Retinal pigment epithelial cell (primary cell): ENCODE measurements at regions not wholly inside any gene's neighbourhood (a gene's known extent, or its start where the extent isn't known, plus 50 kb on each side); places are given as distances from the start of the nearest gene placed in this dataset.

Source experiments
- DNase-seq: peaks from one replicate; pipeline ENCODE4 v3.0.0-alpha.2; 2010; ENCODE audit warnings: low read depth
- H3K4me3 ChIP-seq: 2 replicates; pipeline ENCODE4 v1.5.1; 2011; ENCODE audit warnings: mild to moderate bottlenecking, low read length, control low read depth, moderate library complexity
- TF ChIP-seq, protein P1 (sequence below): conservative IDR thresholded peaks from 2 replicates; pipeline ENCODE4 v1.5.1; 2011; ENCODE audit warnings: low read depth, low read length, control low read depth, inconsistent platforms

DNA sequence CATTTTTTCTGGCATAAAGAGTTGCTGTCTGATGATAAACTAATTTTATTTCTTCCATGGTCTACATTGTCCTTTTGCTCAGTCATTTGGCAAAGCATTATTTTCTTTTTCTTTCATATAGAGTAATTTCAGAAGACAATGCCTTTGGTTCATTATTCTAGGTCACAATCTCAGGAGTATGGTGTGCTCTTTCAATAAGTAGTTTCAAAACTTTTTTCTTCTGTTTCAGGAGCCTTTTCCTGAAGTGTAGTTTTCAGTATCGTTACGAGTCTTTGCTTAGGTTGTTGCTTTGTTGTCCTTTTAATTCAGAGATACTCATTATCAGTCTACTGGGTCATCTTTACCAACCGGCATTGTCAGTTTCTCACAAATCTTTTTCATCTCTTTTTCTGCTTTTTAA lies 100.4 kb upstream of the GPC1 start:
- no peak for DNase-seq
- TF ChIP-seq, protein P1, sequence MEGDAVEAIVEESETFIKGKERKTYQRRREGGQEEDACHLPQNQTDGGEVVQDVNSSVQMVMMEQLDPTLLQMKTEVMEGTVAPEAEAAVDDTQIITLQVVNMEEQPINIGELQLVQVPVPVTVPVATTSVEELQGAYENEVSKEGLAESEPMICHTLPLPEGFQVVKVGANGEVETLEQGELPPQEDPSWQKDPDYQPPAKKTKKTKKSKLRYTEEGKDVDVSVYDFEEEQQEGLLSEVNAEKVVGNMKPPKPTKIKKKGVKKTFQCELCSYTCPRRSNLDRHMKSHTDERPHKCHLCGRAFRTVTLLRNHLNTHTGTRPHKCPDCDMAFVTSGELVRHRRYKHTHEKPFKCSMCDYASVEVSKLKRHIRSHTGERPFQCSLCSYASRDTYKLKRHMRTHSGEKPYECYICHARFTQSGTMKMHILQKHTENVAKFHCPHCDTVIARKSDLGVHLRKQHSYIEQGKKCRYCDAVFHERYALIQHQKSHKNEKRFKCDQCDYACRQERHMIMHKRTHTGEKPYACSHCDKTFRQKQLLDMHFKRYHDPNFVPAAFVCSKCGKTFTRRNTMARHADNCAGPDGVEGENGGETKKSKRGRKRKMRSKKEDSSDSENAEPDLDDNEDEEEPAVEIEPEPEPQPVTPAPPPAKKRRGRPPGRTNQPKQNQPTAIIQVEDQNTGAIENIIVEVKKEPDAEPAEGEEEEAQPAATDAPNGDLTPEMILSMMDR: no peak
- H3K4me3 ChIP-seq: no peak overlapping the region

DNA sequence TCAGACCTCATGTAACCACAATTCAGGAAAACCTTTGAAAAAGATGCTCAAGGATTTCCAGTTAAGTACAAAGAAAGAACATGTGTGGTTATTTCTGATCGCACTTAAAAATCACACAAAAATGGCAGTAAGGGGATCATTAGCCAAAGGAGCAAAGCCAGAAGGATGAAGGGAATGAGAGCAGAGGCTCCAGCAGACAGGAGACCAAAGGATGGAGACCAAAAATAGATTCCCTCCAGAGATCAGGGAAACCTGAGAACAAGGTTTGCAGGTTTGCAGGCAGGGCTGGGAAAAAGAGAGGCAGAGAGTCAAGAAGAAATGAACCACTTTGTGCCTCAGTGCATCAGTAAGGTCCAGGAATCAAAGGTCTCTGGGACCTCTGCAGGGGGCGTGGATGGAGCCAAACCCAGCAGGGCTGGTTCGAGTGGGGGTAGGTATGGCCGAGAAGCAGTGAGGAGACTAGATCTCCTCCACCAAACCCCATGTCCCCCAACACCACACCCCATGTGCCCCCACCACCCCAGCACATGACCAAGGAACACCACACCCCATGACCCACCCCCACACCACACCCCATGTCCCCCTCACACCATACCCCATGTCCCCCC lies 98.5 kb upstream of the GPC1 start:
- TF ChIP-seq, protein P1: no peak
- H3K4me3 ChIP-seq: no peak overlapping the region
- no peak for DNase-seq

DNA sequence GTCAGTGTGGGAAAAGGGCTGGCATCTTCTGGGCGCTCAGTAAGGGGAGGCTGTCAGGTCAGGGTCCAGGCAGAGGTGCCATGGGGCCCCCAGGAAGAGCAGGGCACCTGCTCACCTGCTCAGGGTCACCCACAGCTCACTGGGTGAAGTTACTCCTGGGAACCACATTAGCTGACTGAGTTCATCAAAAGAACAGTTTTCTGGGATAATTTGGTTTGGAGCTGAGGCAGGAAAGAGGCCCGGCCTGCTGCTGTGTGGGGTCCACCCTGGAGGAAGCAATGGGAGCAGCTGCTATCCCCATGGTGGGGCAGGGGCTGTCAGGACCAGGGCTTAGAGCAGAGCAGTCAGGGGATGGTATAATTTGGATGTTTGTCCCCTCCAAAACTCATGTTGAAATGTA lies 97.2 kb upstream of the GPC1 start:
- DNase-seq: no peak
- no peak overlapping the region for H3K4me3 ChIP-seq
- TF ChIP-seq, protein P1: no peak

DNA sequence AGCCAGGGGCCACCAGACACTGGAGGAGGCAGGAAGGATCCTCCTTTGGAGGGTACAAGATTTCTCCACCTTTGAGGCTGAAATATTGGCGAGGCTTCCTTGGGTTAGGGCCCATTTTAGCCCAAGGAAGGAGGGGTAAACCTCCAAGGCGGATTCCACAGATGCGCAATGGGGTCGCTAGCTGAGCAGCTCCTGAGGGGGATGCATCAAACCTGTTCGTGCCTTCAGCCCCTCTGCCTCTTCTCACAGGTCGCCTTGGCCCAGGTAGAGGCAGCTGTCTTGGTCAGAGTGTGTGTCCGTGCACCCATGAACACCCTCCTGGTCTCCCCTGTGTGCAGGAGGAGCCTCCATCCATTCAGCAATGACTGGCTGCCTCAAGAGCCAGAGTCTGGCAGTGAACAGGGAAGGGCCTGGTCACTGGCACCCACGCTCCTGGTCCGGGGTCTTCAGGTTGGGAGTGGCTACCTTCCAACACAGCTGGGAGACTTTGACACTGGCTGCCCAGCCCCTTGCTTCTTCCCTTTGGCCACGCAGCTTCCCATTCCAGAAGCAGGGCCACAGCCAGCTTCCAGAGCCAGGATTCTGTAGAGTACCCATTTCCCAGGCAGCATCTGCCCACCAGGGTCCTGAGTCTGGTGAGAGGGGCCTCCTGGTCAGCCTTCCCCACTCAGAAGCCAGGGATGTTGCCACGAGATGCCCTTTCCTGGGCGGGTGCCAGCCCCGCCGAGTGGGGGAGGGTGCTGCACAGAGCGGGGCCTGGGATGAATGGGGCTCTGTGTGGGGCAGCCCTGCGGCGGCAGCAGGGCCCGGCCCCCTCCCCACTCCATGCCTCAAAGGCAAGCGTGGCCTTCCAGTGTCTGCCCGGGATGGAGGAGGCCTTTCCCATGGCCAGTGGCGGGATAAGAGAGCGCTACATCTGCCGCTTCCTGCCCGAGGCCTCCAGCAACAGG lies 95.8 kb upstream of the GPC1 start:
- no peak for DNase-seq
- TF ChIP-seq, protein P1: no peak

DNA sequence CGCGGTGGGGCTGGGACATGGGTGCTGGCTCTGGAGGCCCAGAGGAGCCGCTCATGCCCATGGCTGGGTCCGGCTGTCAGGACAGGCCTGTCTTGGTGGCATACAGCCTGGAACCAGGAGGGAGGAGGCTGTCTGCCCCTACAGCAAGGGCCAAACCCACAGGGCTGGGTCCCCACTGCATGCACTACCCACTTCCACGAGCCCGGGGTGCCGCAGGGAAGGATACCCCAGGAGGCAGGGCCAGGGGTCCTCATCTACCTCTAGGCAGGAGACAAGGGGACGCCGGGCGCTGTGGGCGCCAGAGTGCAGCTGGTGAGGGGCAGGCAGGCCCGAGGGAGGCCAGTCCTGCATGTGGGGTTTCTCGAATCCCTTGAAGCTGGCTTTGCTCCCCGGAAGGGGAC lies 95.1 kb upstream of the GPC1 start:
- TF ChIP-seq, protein P1: no peak
- DNase-seq: no peak
- H3K4me3 ChIP-seq: no peak overlapping the region

More for the DNA sequence above, 95.8 kb upstream of the GPC1 start:
- H3K4me3 ChIP-seq: no peak overlapping the region

DNA sequence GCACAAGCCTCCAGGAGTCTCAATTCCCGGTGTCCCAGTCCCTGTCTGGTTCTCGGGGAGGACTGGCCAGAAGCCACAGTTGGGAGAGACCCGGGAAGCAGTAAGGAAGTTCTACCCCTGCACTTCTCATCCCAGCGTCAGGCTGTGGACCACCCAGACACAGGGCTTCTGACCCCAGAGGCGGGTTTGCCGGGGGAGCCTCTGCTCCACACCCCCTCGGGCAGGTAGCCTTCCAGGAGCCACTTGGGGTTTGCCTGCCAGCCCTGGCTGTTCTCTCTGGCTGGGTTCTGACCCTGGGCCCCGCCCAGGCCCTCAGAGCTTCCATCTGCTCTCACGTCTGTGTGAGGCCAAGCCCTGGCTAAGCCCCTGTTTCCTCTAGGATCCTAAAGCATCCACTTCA lies 94.4 kb upstream of the GPC1 start:
- DNase-seq: no peak
- no peak overlapping the region for H3K4me3 ChIP-seq
- TF ChIP-seq, protein P1: no peak
